Right ventricle myocardium inferior (tissue), 1 donor: ENCODE measurements at regions not wholly inside any gene's neighbourhood (a gene's known extent, or its start where the extent isn't known, plus 50 kb on each side); places are given as distances from the start of the nearest gene placed in this dataset.
"Not testable (repeated sequence)": the region's sequence is repeated elsewhere in the genome, so short reads cannot be mapped to it uniquely, and the experiment has no call there.

ENCODE experiments used
- ATAC-seq: fragments of 200-7000 bp; cut with Tn5 transposase; one replicate; pipeline ENCODE4 v1.9.1; 2020; ENCODE audit warnings: mild to moderate bottlenecking, moderate library complexity
- DNase-seq: peaks from one replicate; pipeline ENCODE4 v3.0.0; 2021; ENCODE audit errors: missing footprints
- intact Hi-C: fragments of 100-400 bp; cut with DNase I; formaldehyde crosslinking; loops from one replicate; pipeline ENCODE4 v1.11.0; 2022
- donor health status: DM: no; HTN: yes; CAD: no; lungs with severe emphysema.

GRCh38 chr4:158055668-158056067 is 117.2 kb downstream of the GASK1B start:
- DNase-seq (no peak), ATAC-seq (peak; percentile 59)
- intact Hi-C loops, result no loop called here

GRCh38 chr4:158053801-158054200 is 119.0 kb downstream of the GASK1B start:
- intact Hi-C loops, result no loop called here
- DNase-seq, result no peak
- ATAC-seq, result no peak

GRCh38 chr4:158053086-158053485 is 119.7 kb downstream of the GASK1B start:
- no peak for DNase-seq
- ATAC-seq, result no peak
- intact Hi-C loops, result no loop called here

- DNase-seq (no peak), ATAC-seq (peak; percentile 89)
- intact Hi-C loops, result no loop called here
These were observed 121.2 kb downstream of the GASK1B start for GRCh38 chr4:158051401-158052235.

GRCh38 chr4:158050942-158051341 is 121.9 kb downstream of the GASK1B start:
- intact Hi-C loops, result no loop called here
- peak; percentile 73 for ATAC-seq
- no peak for DNase-seq

GRCh38 chr4:158046345-158046744 is 126.5 kb downstream of the GASK1B start:
- intact Hi-C loops, result no loop called here
- no peak for DNase-seq
- ATAC-seq, result no peak

GRCh38 chr4:158043971-158044618 is 128.7 kb downstream of the GASK1B start:
- ATAC-seq, result no peak
- intact Hi-C loops, result no loop called here
- no peak for DNase-seq

GRCh38 chr4:158042591-158043030 is 130.2 kb downstream of the GASK1B start:
- DNase-seq (no peak), ATAC-seq (no peak)
- intact Hi-C loops, result no loop called here

GRCh38 chr4:158038718-158039117 is 134.1 kb downstream of the GASK1B start:
- no peak for DNase-seq
- intact Hi-C loops, result no loop called here
- no peak for ATAC-seq

- DNase-seq (no peak), ATAC-seq (no peak)
- intact Hi-C loops, result no loop called here
These were observed 135.8 kb downstream of the GASK1B start for GRCh38 chr4:158036998-158037397.

- DNase-seq (no peak), ATAC-seq (no peak)
- intact Hi-C loops, result no loop called here
These were observed 137.1 kb downstream of the GASK1B start for GRCh38 chr4:158035662-158036195.

- intact Hi-C loops, result no loop called here
- peak; percentile 72 for ATAC-seq
These were observed 139.3 kb downstream of the GASK1B start for GRCh38 chr4:158033416-158034120.

GRCh38 chr4:158032733-158033415 is 140.0 kb downstream of the GASK1B start:
- intact Hi-C loops, result no loop called here
- ATAC-seq (no peak), DNase-seq (no peak)

More at GRCh38 chr4:158033416-158034120, 139.3 kb downstream of the GASK1B start:
- DNase-seq, result no peak

- DNase-seq, ATAC-seq, intact Hi-C loops: not testable (repeated sequence)
These were observed 144.4 kb downstream of the GASK1B start for GRCh38 chr4:158028381-158028780.

- intact Hi-C loops, result no loop called here
- ATAC-seq (no peak), DNase-seq (no peak)
These were observed 147.7 kb downstream of the GASK1B start for GRCh38 chr4:158025131-158025530.

GRCh38 chr4:158020734-158021346 is 152.0 kb downstream of the GASK1B start:
- ATAC-seq (no peak), DNase-seq (no peak)
- intact Hi-C loops, result no loop called here

GRCh38 chr4:158020176-158020575 is 152.6 kb downstream of the GASK1B start:
- no peak for DNase-seq
- ATAC-seq, result peak; percentile 54
- intact Hi-C loops, result no loop called here

- DNase-seq (no peak), ATAC-seq (no peak)
- intact Hi-C loops, result no loop called here
These were observed 154.0 kb downstream of the GASK1B start for GRCh38 chr4:158018831-158019230.
